Ascending aorta (tissue), 2 donors: ENCODE measurements at regions not wholly inside any gene's neighbourhood (a gene's known extent, or its start where the extent isn't known, plus 50 kb on each side); places are given as distances from the start of the nearest gene placed in this dataset.

ENCODE experiments used
- DNase-seq, 2 donors: peaks; one replicate each; pipeline ENCODE4 v3.0.0-alpha.2; 2019; ENCODE audit warnings: low spot score in 2 of 2
- H3K27ac ChIP-seq, 2 donors: fragments of 200-600 bp; sonication (generic); one replicate each; pipeline ENCODE4 v1.5.1; 2016 to 2017; ENCODE audit warnings: mild to moderate bottlenecking in 1 of 2
- H3K27me3 ChIP-seq: fragments of 200-600 bp; sonication (generic); one replicate; pipeline ENCODE4 v1.5.1; 2017
- H3K36me3 ChIP-seq, 2 donors: fragments of 200-600 bp; sonication (generic); one replicate each; pipeline ENCODE4 v1.5.1; 2016
- H3K4me1 ChIP-seq, 2 donors: fragments of 200-600 bp; sonication (generic); one replicate each; pipeline ENCODE4 v1.5.1; 2016 to 2017; ENCODE audit warnings: mild to moderate bottlenecking in 1 of 2
- H3K4me3 ChIP-seq, 2 donors: fragments of 200-600 bp; sonication (generic); one replicate each; pipeline ENCODE4 v1.5.1; 2016 to 2017; ENCODE audit warnings: mild to moderate bottlenecking in 1 of 2
- H3K9me3 ChIP-seq, 2 donors: fragments of 200-600 bp; sonication (generic); one replicate each; pipeline ENCODE4 v1.5.1; 2016
- intact Hi-C: fragments of 100-400 bp; cut with DNase I; formaldehyde crosslinking; loops from one replicate; pipeline ENCODE4 v1.15.1; 2023
- TF ChIP-seq, protein P1 (sequence below), 3 experiments: fragments of 200-600 bp in 2 of 3; fragments of 450-650 bp in 1 of 3; sonication (generic) in 2 of 3; IDR thresholded peaks; one replicate each; pipeline ENCODE4 v1.5.1; 2016 to 2019; ENCODE audit warnings: antibody characterized with exemption in 3 of 3, mild to moderate bottlenecking in 1 of 3, moderate library complexity in 1 of 3

DNA sequence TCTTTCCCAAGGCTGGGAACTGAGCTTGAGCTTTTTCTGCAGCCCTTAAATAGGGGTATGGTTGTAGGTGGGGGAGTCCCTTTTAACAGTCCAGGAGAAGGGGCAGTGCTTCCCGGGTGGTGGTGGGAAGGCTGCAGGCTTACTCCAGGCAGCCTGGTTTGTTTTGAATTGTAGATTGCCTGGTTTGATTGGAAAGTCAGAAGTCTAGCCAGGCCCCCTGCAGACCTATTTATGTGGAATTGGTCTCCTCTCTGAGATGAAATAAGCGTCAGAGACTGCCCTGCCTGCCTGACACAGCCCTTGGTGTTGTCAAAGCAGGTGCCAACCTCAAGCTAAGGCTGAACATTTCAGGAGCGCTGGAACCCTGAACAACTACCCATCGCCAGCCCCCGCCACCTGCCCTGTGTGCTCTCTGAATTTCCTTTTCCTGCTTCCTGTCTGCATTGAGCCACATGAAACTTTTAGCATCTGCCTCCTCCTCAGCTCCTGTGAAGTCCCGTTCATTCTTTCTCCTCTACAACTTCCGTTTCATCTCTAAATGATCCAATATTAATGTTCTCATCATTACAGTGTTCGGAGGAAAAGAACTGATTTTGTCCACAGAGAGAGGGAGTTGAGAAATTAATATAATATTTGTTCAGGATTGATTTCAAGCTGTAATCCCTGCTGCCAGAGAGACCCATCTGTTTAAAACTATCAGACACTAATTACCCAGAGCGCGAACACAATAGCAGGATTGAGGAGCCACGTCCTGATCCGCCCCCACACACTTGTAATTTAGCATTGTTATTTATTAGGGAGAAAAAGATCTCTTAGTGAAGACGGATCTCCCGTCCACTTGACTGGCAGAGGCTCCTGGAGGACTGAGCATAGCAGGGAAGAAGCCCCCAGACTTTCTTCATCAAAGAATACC, 136.5 kb downstream of the TRIM29 start:
- H3K27ac ChIP-seq = no peak overlapping the region
- intact Hi-C loops = loop anchor here (5.0 kb wide), 1 partner anchor 1231 kb away; no protein-coding TSS in a partner anchor
- H3K36me3 ChIP-seq = no peaks in the 10 kb centered on the region
- H3K9me3 ChIP-seq = no peaks in the 10 kb centered on the region
- H3K27me3 ChIP-seq = no peaks in the 10 kb centered on the region
- no peaks in the 10 kb centered on the region for H3K4me1 ChIP-seq
- DNase-seq = no peak
- H3K4me3 ChIP-seq = no peak overlapping the region
- TF ChIP-seq, protein P1, sequence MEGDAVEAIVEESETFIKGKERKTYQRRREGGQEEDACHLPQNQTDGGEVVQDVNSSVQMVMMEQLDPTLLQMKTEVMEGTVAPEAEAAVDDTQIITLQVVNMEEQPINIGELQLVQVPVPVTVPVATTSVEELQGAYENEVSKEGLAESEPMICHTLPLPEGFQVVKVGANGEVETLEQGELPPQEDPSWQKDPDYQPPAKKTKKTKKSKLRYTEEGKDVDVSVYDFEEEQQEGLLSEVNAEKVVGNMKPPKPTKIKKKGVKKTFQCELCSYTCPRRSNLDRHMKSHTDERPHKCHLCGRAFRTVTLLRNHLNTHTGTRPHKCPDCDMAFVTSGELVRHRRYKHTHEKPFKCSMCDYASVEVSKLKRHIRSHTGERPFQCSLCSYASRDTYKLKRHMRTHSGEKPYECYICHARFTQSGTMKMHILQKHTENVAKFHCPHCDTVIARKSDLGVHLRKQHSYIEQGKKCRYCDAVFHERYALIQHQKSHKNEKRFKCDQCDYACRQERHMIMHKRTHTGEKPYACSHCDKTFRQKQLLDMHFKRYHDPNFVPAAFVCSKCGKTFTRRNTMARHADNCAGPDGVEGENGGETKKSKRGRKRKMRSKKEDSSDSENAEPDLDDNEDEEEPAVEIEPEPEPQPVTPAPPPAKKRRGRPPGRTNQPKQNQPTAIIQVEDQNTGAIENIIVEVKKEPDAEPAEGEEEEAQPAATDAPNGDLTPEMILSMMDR (IDR thresholded peaks at IDR 0.05) = no peak

DNA sequence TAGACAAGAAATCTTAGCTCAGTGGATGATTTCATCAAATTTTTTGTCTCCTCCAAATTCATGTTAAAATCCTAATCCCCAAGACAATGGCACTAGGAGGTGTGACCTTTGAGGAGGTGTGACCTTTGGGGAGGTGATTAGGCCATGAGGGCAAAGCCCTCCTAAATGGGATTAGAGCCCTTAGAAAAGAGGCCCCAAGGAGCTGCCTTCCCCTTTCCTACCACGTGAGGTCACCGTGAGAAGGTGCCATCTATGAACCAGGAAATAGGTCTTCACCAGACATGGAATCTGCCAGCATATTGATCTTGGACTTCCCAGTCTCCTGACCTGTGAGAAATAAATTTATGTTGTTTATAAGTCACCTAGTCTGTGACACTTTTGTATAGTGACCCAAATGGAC, 138.7 kb downstream of the TRIM29 start:
- Histone ChIP-seq H3K27me3 (no peaks in the 10 kb centered on the region), H3K36me3 (no peaks in the 10 kb centered on the region), H3K27ac (no peak overlapping the region), H3K4me1 (no peaks in the 10 kb centered on the region), H3K4me3 (no peak overlapping the region), H3K9me3 (no peaks in the 10 kb centered on the region)
- TF ChIP-seq, protein P1 (IDR thresholded peaks at IDR 0.05) = no peak
- intact Hi-C loops = no loop called here
- no peak for DNase-seq

DNA sequence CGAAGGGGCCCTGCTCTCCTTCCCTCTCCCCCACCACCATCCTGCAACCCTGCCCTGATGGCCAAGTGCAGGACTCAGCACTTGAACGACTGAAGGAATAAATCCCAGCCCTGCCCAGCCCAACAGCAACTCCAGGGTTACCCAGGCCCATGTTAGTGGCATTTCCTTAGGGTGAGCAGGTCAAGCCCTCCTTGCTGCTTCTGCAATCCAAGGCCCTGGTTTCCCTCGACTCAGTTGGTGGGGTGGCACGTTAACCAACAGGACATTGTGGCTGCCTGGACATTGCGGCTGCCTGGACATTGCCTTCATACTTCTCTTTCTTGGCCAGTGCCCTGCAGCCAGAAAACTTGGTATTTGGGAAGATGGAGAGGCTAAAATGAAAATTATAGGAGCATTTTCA, 141.4 kb downstream of the TRIM29 start:
- TF ChIP-seq, protein P1 (IDR thresholded peaks at IDR 0.05) = no peak
- no peaks in the 10 kb centered on the region for H3K36me3 ChIP-seq
- H3K27me3 ChIP-seq = no peaks in the 10 kb centered on the region
- H3K27ac ChIP-seq = no peak overlapping the region
- no peaks in the 10 kb centered on the region for H3K9me3 ChIP-seq
- no peak for DNase-seq
- H3K4me1 ChIP-seq = no peaks in the 10 kb centered on the region
- intact Hi-C loops = no loop called here
- no peak overlapping the region for H3K4me3 ChIP-seq

DNA sequence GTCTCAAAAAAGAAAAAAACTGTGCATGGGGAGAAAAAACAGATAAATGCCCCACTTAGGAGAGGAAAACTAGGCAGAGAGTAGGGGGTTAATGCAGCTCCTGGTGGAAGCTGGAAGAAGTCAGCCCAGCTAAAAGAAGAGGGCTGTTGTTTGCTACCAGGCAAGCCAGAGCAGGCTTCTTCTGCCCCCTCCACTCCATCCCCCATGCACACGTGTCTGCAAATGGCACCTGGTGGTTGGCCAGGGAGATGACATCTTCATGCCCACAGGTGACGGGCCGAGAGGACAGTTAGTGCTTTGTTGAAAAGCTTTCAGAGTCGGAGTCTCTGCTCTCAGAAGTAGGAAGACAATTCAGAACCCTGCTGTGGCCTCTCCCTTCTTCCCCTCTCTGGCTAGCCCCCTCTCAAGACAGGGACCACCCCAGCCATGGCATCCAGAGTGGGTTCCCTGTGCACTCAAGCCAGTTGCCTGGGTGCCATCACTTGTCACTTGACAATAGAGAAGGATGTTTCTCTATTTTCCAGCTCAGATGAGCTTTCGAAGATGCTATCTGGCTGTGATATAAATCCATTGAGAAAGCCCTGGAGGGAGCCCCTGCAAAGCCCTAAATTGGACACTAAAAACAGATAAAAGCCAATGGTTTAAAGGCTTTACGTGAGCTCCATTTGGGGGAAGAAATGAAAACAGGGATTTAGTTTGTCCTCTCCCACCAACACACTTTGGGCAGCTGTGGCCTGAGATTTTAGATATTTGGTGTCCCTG, 142.0 kb downstream of the TRIM29 start:
- no peak overlapping the region for H3K27ac ChIP-seq
- TF ChIP-seq, protein P1 (IDR thresholded peaks at IDR 0.05) = no peak
- no peaks in the 10 kb centered on the region for H3K36me3 ChIP-seq
- no peaks in the 10 kb centered on the region for H3K4me1 ChIP-seq
- no peaks in the 10 kb centered on the region for H3K27me3 ChIP-seq
- no peaks in the 10 kb centered on the region for H3K9me3 ChIP-seq
- H3K4me3 ChIP-seq = no peak overlapping the region
- intact Hi-C loops = no loop called here
- no peak for DNase-seq

DNA sequence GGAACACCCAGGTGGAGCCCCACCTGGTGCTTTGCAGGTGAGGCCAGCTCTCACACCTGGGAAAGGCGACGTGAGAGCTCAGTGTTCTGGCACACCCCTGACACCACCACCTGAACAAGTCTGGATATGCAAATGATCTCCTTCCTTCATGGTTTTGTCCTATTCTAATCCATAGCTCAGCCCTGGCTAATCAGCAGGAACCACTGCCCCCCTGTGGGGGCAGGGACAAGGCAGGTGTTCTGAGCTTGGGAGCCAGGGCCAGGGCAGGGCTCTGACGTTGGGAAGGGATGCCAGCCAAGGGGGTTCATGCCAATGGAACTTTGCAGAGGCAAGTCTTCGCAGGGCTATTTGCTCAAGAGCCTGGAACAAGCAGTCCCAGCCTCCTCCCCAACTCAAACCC, 144.2 kb downstream of the TRIM29 start:
- TF ChIP-seq, protein P1 (IDR thresholded peaks at IDR 0.05) = no peak
- H3K27ac ChIP-seq = no peak overlapping the region
- no peak for DNase-seq
- H3K27me3 ChIP-seq = no peaks in the 10 kb centered on the region
- no peak overlapping the region for H3K4me3 ChIP-seq
- intact Hi-C loops = no loop called here
- no peaks in the 10 kb centered on the region for H3K4me1 ChIP-seq
- H3K9me3 ChIP-seq = no peaks in the 10 kb centered on the region
- no peaks in the 10 kb centered on the region for H3K36me3 ChIP-seq
